Gastrocnemius medialis (tissue), 4 donors: ENCODE measurements at regions not wholly inside any gene's neighbourhood (a gene's known extent, or its start where the extent isn't known, plus 50 kb on each side); places are given as distances from the start of the nearest gene placed in this dataset.

Experiments
- ATAC-seq, 2 donors: fragments of 150-250 bp; one replicate each; pipeline ENCODE4 v1.9.1; 2016
- DNase-seq, 2 donors: peaks; one replicate each; pipeline ENCODE4 v3.0.0-alpha.2; 2019
- H3K27ac ChIP-seq, 4 donors: fragments of 200-600 bp; sonication (generic); 1 replicate in 1 of 4; 2 replicates in 3 of 4; pipeline ENCODE4 v1.5.1; 2016 to 2018; ENCODE audit warnings: mild to moderate bottlenecking in 2 of 4, moderate library complexity in 1 of 4
- H3K27me3 ChIP-seq, 3 donors: fragments of 200-600 bp; sonication (generic) in 2 of 3; 1 replicate in 1 of 3; 2 replicates in 2 of 3; pipeline versions ENCODE4 v1.5.1 to v1.6.0; 2016 to 2019; ENCODE audit warnings: mild to moderate bottlenecking in 1 of 3, moderate library complexity in 1 of 3
- H3K36me3 ChIP-seq, 2 donors: fragments of 200-600 bp; sonication (generic) in 1 of 2; one replicate each; pipeline ENCODE4 v1.5.1; 2017 to 2018
- H3K4me1 ChIP-seq, 2 donors: fragments of 200-600 bp; sonication (generic) in 1 of 2; one replicate each; pipeline ENCODE4 v1.5.1; 2016 to 2017; ENCODE audit warnings: mild to moderate bottlenecking in 2 of 2
- H3K4me3 ChIP-seq, 4 donors: fragments of 200-600 bp; sonication (generic) in 3 of 4; 1 replicate in 1 of 4; 2 replicates in 3 of 4; pipeline ENCODE4 v1.5.1; 2016 to 2019; ENCODE audit warnings: mild to moderate bottlenecking in 2 of 4
- H3K9me3 ChIP-seq, 3 donors: fragments of 200-600 bp; sonication (generic) in 2 of 3; 1 replicate in 1 of 3; 2 replicates in 2 of 3; pipeline ENCODE4 v1.5.1; 2016 to 2019
- CTCF ChIP-seq, 5 experiments: fragments of 450-650 bp in 3 of 5; fragments of 200-600 bp in 2 of 5; sonication (generic) in 2 of 5; IDR thresholded peaks in 4 of 5; conservative IDR thresholded peaks in 1 of 5; 1 replicate in 4 of 5; 2 replicates in 1 of 5; pipeline ENCODE4 v1.5.1; 2016 to 2019; ENCODE audit warnings: antibody characterized with exemption in 5 of 5, mild to moderate bottlenecking in 3 of 5, moderate library complexity in 3 of 5
- POLR2A ChIP-seq, 2 donors: fragments of 450-650 bp; IDR thresholded peaks; one replicate each; pipeline ENCODE4 v1.6.1; 2017; ENCODE audit warnings: antibody characterized with exemption in 2 of 2, mild to moderate bottlenecking in 2 of 2, moderate library complexity in 2 of 2
- in situ Hi-C, 4 donors: fragments of 200-750 bp; cut with MboI; loops; one replicate each; pipeline versions ENCODE4 v1.15.0 to v1.8.0; 2017; ENCODE audit warnings: low sequenced_read_pairs in 4 of 4
- intact Hi-C: fragments of 100-400 bp; cut with DNase I; formaldehyde crosslinking; loops from one replicate; pipeline ENCODE4 v1.15.1; 2023; ENCODE audit warnings: low total_unique reads

- H3K27me3 ChIP-seq: no peaks in the 10 kb centered on the region
- no peak for TF ChIP-seq POLR2A (IDR thresholded peaks at IDR 0.05)
- no peak for TF ChIP-seq CTCF (IDR thresholded peaks at IDR 0.05 in 4 of 5, conservative IDR thresholded peaks at IDR 0.05 in 1 of 5)
- ATAC-seq: no peak
- H3K4me3 ChIP-seq: no peak overlapping the region
- H3K27ac ChIP-seq: no peak overlapping the region
- no peaks in the 10 kb centered on the region for H3K36me3 ChIP-seq
- no peaks in the 10 kb centered on the region for H3K9me3 ChIP-seq
- in situ Hi-C loops (no loop called here), intact Hi-C loops (no loop called here)
- H3K4me1 ChIP-seq: no peaks in the 10 kb centered on the region
- DNase-seq: no peak
Measured at GRCh38 chr18:64994370-64994769, 756.4 kb upstream of the CDH7 start.

- no peak for ATAC-seq
- Histone ChIP-seq H3K9me3 (no peaks in the 10 kb centered on the region), H3K27ac (no peak overlapping the region), H3K4me3 (no peak overlapping the region), H3K4me1 (no peaks in the 10 kb centered on the region), H3K27me3 (no peaks in the 10 kb centered on the region), H3K36me3 (no peaks in the 10 kb centered on the region)
- in situ Hi-C loops (no loop called here), intact Hi-C loops (no loop called here)
- DNase-seq: no peak
- TF ChIP-seq CTCF (IDR thresholded peaks at IDR 0.05 in 4 of 5, conservative IDR thresholded peaks at IDR 0.05 in 1 of 5) (no peak), POLR2A (IDR thresholded peaks at IDR 0.05) (no peak)
Measured at GRCh38 chr18:64993695-64994094, 757.1 kb upstream of the CDH7 start.

GRCh38 chr18:64992654-64993053 lies 758.2 kb upstream of the CDH7 start:
- no peak overlapping the region for H3K27ac ChIP-seq
- DNase-seq (no peak), ATAC-seq (no peak)
- H3K27me3 ChIP-seq: no peaks in the 10 kb centered on the region
- intact Hi-C loops (no loop called here), in situ Hi-C loops (no loop called here)
- no peaks in the 10 kb centered on the region for H3K9me3 ChIP-seq
- no peaks in the 10 kb centered on the region for H3K36me3 ChIP-seq
- TF ChIP-seq CTCF (IDR thresholded peaks at IDR 0.05 in 4 of 5, conservative IDR thresholded peaks at IDR 0.05 in 1 of 5): no peak
- TF ChIP-seq POLR2A (IDR thresholded peaks at IDR 0.05): no peak
- H3K4me3 ChIP-seq: no peak overlapping the region
- no peaks in the 10 kb centered on the region for H3K4me1 ChIP-seq

- Histone ChIP-seq H3K27me3 (no peaks in the 10 kb centered on the region), H3K36me3 (no peaks in the 10 kb centered on the region), H3K27ac (no peak overlapping the region), H3K4me3 (no peak overlapping the region), H3K4me1 (no peaks in the 10 kb centered on the region), H3K9me3 (no peaks in the 10 kb centered on the region)
- DNase-seq (no peak), ATAC-seq (no peak)
- in situ Hi-C loops: no loop called here
- TF ChIP-seq POLR2A (IDR thresholded peaks at IDR 0.05): no peak
- no peak for TF ChIP-seq CTCF (IDR thresholded peaks at IDR 0.05 in 4 of 5, conservative IDR thresholded peaks at IDR 0.05 in 1 of 5)
- intact Hi-C loops: no loop called here
Measured at GRCh38 chr18:64991102-64991501, 759.7 kb upstream of the CDH7 start.

GRCh38 chr18:64986906-64987495 lies 763.8 kb upstream of the CDH7 start:
- H3K4me1 ChIP-seq: no peaks in the 10 kb centered on the region
- TF ChIP-seq POLR2A (IDR thresholded peaks at IDR 0.05) (no peak), CTCF (IDR thresholded peaks at IDR 0.05 in 4 of 5, conservative IDR thresholded peaks at IDR 0.05 in 1 of 5) (no peak)
- in situ Hi-C loops: no loop called here
- no peaks in the 10 kb centered on the region for H3K27me3 ChIP-seq
- DNase-seq (no peak), ATAC-seq (no peak)
- H3K36me3 ChIP-seq: no peaks in the 10 kb centered on the region
- intact Hi-C loops: no loop called here
- no peak overlapping the region for H3K27ac ChIP-seq
- H3K9me3 ChIP-seq: no peaks in the 10 kb centered on the region
- no peak overlapping the region for H3K4me3 ChIP-seq
